ENCODE measurements at regions not wholly inside any gene's neighbourhood (a gene's known extent, or its start where the extent isn't known, plus 50 kb on each side); places are given as distances from the start of the nearest gene placed in this dataset.

- DNase-seq, result no peak
Measured at GRCh38 chr22:22825213-22825593, 62.4 kb upstream of the IGLL5 start.

GRCh38 chr22:22827187-22827939, 60.3 kb upstream of the IGLL5 start:
- no peak for DNase-seq

- no peak for DNase-seq
Measured at GRCh38 chr22:22830193-22830592, 57.4 kb upstream of the IGLL5 start.

- no peak for DNase-seq
Measured at GRCh38 chr22:22830957-22831688, 56.5 kb upstream of the IGLL5 start.

GRCh38 chr22:22833059-22833458, 54.6 kb upstream of the IGLL5 start:
- DNase-seq, result no peak

GRCh38 chr22:22833488-22833887, 54.1 kb upstream of the IGLL5 start:
- DNase-seq, result no peak

GRCh38 chr22:22834204-22834603, 53.4 kb upstream of the IGLL5 start:
- no peak for DNase-seq

- no peak for DNase-seq
Measured at GRCh38 chr22:22834783-22835182, 52.8 kb upstream of the IGLL5 start.

GRCh38 chr22:22835242-22835641, 52.4 kb upstream of the IGLL5 start:
- DNase-seq, result no peak

- DNase-seq, result no peak
Measured at GRCh38 chr22:22835771-22836291, 51.8 kb upstream of the IGLL5 start.

GRCh38 chr22:22836635-22837034, 51.0 kb upstream of the IGLL5 start:
- no peak for DNase-seq

Data from DMS53 (cell line).